ENCODE measurements at regions not wholly inside any gene's neighbourhood (a gene's known extent, or its start where the extent isn't known, plus 50 kb on each side); places are given as distances from the start of the nearest gene placed in this dataset.
"Not testable (repeated sequence)": the region's sequence is repeated elsewhere in the genome, so short reads cannot be mapped to it uniquely, and the experiment has no call there.

DNA sequence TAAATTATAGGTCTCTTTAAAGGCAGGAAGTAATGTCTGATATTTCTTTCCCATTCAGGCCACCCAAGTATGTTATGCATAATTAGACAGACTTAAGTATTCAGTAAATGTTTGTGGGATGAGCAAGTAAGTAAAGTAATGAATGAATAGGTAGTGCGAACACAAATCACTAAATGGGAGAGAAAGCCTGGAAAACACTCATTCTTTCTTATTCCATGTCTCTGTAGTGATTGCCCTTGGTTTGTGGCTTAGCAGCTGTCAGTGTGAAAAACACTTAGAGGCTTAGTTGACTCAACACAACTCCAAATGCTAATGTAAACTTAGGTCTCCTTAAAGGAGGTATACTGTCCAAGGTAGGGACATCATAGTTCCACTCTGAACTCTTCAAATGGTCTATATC, 182.5 kb downstream of the ZC3H11B start:
- DNase-seq = no peak

GRCh38 chr1:219428651-219429050, 184.3 kb downstream of the ZC3H11B start:
- no peak for DNase-seq

DNA sequence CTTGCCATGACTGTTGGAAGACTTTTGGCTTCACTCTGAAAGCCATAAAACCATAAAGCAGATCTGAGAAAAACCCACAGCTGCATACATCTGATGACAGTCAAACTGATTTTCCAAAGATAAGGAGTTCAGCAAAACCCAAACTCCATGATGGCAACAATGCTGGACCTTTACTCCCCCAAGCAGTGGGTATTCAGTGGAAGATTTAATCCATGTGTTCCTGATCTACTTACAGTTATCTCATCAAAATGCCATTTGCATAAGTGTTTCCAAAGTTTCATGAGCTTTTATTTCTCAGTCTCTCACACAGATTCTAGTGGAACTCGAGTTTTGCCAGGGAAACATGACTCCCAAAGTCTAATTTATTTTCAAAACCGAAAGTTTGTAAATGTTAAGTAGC, 184.9 kb downstream of the ZC3H11B start:
- no peak for DNase-seq

DNA sequence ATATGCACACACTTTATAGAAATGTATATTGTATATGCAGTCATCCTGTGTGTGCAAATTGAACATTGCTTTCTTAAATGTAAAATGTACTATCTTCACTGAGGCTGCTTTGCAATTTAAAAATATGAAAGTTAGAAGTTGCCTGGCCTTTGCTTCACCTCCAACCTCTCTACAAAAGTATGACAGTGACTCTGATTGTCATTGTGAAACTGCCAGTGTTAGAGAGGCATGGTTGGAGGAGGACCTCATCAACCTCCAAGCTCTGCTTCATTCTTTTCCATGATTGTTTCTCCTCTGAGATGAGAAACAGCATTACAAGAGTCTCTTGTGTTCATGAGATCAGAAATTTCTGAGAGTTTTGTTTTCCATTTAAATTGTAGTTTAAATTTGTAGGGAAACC, 185.5 kb downstream of the ZC3H11B start:
- no peak for DNase-seq

DNA sequence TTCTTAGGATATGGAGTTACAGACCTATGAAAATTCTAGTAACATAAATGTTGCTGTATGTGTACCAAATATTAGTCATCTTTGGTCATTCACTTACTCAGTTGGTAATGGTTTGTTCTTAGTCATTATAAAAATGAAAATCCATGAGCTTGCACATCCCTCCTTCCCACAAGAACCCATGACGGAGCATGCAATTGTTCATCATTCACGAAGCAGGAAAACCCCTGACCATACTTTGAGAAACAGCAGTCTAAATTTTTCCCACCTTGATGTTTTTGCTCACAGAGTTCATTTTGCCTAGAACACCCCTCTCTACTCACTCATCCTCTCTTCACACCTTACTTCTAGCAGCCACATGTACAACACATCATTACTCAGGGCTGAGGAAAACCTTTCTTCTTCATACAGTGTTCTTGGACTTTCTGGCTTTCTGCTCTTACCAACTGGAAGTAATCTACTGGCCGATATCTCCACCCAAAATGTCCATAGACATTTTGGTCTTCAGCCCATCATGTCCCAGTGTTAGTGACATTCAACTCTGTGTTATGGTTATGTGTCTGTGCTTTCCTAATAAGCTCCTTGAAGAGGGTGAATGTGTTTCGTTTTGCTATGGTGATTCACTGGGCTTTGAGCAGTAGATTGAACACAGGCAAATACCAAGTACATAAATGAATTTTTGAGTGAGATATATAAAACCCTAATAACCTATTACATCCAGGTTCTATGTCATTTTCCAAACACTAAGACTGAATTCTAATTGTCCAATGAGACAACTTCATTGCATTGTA, 189.9 kb downstream of the ZC3H11B start:
- DNase-seq = no peak

DNA sequence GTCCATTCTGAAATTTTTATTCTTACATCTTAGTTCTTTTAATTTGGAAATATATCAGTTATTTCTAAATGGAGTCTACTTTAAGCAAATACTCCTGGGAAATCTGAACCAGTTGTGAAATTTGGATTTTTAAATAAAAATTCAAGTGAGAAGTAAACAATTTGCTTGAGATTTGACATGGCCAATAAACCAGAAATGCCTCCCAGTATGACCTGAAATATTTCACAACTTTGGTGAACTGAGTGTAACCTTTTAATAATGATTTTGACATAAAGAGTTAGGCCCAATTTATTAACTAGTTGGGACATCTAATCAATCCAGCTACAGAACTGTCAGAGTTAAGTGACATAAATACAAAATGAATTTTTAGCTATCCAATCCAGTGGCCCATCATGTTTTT, 192.0 kb downstream of the ZC3H11B start:
- DNase-seq = no peak

GRCh38 chr1:219419860-219420259, 193.0 kb downstream of the ZC3H11B start:
- DNase-seq = no peak

- DNase-seq = no peak
Observed at GRCh38 chr1:219419065-219419464, 193.8 kb downstream of the ZC3H11B start.

GRCh38 chr1:219417610-219418009, 195.3 kb downstream of the ZC3H11B start:
- DNase-seq = no peak

DNA sequence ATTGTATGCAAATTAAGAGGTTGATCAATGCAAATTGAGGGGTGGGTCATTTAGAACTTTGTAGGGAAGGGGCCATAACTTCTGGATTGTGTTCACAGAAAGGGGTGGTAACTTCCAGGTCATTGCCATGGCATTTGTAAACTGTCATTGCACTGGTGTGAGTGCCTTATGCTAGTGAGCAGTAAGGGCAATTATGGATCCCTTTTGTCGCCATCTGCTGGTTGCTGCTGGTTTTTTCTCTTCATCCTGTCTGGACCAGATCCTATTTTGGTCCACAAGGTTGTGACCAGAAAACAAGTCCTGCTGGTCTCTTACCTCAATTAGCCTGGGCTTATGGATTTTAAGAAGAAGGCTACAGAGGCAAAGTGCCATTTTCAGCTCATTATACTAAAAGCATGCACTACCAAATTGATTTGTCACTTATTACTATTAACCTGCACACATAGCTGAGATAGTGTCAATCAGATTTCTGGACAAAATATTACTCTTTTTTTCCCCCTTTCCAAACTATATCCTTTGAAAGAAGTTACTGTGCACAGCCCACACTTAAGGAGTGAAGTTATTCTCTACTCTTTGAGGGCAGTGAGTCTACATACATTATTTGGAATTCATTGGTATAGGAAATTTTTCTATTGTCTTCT, 196.2 kb downstream of the ZC3H11B start:
- peak; percentile 62 for DNase-seq

- no peak for DNase-seq
Observed at GRCh38 chr1:219415915-219416314, 197.0 kb downstream of the ZC3H11B start.

GRCh38 chr1:219415433-219415832, 197.5 kb downstream of the ZC3H11B start:
- no peak for DNase-seq

DNA sequence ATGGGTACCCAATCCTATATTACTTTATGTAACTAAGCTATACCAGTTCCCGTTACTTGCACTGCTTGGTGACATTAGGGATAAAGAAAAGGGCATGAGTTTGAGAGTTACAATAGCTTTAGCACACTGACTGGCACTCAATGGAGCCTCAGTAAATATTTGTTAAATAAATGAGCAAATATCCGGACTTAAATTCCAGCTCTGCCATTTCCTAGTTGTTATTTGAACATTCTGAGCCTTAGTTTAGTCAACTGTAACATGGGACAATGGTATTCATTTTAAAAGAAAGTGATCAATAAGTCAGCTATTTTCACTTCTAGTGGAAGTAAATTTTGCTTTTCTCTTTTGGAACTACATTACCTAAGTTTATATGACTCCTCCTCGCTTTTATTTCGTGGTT, 198.7 kb downstream of the ZC3H11B start:
- no peak for DNase-seq

GRCh38 chr1:219413536-219413935, 199.4 kb downstream of the ZC3H11B start:
- DNase-seq = no peak

- no peak for DNase-seq
Observed at GRCh38 chr1:219412772-219413171, 200.1 kb downstream of the ZC3H11B start.

- not testable (repeated sequence) for DNase-seq
Observed at GRCh38 chr1:219410721-219411120, 202.2 kb downstream of the ZC3H11B start.

DNA sequence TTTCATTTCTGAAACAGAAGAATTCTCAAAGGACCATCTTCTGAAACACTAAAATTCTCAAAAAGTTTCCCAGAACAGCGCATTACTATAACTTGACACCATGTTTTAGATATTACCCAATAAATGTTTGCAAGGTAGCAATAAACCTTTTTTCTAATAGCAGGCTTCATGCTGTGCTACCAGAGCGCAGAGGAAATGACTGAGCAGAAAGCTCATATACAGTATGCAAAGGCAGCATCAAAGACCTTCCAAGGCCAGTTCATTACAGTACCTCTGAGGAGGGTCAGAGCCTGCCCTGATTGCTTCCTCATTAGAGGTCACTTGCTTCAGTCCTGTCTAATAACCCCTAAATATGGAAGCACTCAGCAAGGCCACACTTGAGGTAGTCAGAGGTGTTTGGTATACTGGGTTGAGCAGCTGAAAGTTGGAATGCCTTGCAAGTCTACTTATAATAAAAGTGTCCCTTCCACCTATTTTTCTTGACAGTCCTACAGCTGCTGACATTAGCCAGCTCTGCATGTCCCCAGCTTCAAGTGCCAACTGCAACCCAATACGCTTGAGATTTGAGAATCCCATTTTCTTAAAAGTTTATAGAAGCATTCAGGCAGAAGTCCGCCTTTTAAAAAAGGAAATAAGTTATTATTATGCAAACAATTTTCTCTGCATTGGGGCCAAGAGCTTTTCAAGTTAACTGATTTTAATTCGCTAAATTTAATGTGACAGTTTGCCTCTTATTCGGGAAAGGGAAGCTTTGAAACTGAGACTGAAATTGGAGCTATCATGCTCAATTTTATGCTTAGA, 207.2 kb downstream of the ZC3H11B start:
- no peak for DNase-seq

DNA sequence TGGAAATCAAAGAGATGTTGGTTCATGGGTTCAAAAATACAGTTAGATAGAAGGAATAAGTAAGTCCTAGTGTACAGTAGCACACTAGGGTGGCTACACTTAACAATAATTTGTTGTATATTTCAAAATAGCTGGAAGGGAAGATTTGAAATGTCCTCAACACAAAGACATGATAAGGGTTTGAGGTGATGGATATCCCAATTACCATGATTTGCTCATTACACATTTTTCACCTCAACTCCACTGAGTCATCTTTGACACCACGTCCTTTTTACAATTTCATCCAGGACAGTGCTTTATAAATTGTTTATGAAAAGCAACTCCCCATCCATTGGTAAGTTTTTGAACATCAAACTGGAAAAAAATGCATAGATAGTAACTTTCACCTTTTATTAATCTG, 208.3 kb downstream of the ZC3H11B start:
- no peak for DNase-seq

DNA sequence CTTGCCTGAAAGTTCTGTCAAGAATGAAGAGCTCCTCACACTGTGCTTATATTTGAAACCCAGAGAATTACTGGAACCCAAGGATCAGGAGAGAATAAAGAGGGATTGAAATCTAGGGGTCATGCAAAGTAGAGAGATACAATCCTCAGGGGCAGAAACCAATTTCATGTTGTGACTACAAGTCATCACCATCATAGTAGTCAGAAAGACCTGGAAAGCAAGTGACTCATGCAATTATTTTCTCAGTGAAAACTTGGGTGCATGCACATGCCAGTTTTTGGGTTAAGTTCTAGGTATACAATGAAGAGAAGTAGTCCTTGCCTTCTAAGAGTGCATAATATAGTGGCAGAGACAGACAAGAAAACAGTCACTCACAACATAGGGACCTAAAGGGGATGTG, 210.0 kb downstream of the ZC3H11B start:
- DNase-seq = no peak

DNA sequence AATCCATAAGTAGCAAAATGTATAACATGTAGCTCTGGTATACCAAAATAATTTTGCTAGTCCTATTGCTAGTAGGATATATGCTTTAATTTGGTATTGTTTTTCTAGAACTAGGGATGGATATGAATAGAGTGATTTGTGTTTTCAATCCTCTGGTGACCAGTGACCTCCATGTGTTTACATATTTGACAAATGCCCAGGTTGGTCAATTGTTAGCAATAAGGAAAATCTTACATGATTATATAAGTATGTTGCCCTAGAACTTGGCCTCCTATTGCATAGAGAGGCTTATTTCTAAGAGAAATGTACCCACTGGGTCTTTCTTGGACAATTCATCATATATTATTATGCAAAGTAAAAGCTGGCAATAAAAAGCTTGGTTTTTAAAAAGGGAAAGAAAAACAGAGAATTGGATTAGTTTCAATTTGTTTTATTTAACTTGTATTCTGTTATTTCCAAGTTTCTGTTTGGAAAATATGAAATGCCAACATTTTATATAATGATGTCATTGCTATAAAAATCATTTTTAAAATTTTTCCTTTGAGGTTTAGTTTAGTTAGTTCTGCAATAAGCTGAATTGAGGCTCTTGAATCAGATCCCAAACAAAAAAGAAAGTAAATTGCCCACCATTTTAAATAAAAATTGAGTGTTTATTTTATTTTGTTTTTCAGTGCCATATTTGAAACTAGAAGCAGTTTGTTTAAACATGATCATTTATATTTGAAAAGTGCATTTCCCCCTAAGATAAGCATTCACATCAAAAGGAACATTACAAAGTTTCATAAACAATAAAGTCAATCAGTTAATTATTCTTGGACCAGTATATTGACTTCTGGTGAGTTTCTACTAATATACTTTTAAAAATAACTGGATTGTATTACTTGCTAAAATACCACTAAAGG, 210.9 kb downstream of the ZC3H11B start:
- DNase-seq = no peak

GRCh38 chr1:219399446-219399845, 213.5 kb downstream of the ZC3H11B start:
- DNase-seq = no peak

GRCh38 chr1:219398815-219399396, 214.0 kb downstream of the ZC3H11B start:
- no peak for DNase-seq

Data from NCI-H1048 (cell line).